ENCODE measurements at regions not wholly inside any gene's neighbourhood (a gene's known extent, or its start where the extent isn't known, plus 50 kb on each side); places are given as distances from the start of the nearest gene placed in this dataset.

DNA sequence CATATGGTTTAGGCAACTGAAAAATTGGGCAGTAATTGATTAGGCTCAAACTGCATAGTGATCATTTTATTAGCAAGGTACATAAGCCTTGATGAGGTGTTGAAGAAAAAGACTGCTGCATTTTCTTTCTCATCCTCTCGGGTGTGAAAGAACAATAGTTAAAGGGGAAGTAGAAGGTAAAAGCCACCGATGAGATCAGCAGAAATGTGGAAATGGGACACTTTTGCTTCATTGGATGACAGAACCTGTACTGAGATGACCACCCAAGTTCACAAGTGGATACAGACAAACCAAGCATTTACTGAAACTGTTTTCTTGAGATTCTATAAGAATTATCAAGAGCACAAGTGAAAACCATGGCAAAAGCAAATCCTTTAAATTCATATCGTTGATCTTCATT lies 184.0 kb downstream of the TMX1 start:
- no peaks in the 10 kb centered on the region for H3K36me3 ChIP-seq (ENCODE audit: low read depth)
- peaks cover 10% of the 10 kb centered on the region for H3K9me3 ChIP-seq
- intact Hi-C loops (cut with DNase I, micrococcal nuclease), result no loop called here
- DNase-seq (no peak), ATAC-seq (no peak)
- TF ChIP-seq, protein P1, sequence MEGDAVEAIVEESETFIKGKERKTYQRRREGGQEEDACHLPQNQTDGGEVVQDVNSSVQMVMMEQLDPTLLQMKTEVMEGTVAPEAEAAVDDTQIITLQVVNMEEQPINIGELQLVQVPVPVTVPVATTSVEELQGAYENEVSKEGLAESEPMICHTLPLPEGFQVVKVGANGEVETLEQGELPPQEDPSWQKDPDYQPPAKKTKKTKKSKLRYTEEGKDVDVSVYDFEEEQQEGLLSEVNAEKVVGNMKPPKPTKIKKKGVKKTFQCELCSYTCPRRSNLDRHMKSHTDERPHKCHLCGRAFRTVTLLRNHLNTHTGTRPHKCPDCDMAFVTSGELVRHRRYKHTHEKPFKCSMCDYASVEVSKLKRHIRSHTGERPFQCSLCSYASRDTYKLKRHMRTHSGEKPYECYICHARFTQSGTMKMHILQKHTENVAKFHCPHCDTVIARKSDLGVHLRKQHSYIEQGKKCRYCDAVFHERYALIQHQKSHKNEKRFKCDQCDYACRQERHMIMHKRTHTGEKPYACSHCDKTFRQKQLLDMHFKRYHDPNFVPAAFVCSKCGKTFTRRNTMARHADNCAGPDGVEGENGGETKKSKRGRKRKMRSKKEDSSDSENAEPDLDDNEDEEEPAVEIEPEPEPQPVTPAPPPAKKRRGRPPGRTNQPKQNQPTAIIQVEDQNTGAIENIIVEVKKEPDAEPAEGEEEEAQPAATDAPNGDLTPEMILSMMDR (IDR thresholded peaks at IDR 0.05), result no peak
- no peak overlapping the region for H3K4me3 ChIP-seq
- H3K4me1 ChIP-seq (ENCODE audit: low read depth), result no peaks in the 10 kb centered on the region

DNA sequence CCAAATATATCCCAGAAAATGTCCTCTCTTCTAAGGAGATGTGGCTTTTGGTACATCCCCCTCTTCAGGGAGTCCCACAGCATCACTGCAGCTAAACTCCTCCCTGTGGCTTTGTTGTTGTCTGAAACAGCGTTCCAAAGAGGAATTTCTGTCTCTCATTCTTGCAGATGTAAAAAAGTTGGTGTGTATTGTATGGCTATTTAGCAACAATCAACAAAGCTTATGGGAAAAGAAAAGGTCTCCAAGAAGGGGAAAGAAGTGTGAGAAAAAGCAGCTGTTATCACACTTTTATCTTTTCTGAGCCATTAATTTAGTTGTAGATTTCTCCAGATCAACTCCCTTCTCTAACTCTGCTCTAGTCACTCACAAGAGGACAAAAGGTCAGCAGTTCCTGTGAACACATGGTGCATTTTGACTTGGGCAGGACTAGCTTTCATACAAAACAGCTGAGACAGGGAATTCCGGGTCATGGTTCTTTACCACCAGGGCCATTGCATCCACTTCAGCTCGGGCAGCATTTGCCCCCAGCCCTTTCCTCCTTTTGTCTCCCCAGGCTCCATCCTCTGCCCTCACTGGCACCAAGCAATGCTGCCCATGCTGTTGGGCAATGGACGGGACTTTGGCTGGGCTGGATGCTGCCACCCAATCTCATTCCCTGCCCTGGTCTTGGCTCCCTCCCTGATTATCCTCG lies 184.7 kb downstream of the TMX1 start:
- no peak for ATAC-seq
- Histone ChIP-seq H3K9me3 (peaks cover 4% of the 10 kb centered on the region), H3K4me3 (no peak overlapping the region)

DNA sequence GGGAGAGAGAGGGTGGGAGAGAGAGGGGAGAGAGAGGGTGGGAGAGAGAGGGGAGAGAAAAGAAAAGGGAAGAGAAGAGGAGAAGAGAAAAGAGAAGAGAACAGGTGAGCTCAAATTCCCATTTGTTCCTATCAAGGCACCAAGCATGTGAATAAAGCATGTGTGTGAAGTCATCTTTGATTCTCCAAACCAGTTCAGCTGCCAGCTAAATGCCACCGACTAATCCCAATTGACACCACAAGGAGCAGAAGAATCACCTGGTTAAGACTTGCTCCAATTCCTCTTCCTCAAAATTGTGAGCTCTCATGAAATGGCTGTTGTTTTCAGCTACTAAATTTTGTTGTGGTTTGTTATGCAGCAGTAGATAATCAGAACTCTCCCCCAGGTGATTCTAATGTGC lies 188.9 kb downstream of the TMX1 start:
- no peak for ATAC-seq
- Histone ChIP-seq H3K4me1 (ENCODE audit: low read depth) (no peaks in the 10 kb centered on the region), H3K4me3 (no peak overlapping the region), H3K9me3 (no peaks in the 10 kb centered on the region), H3K36me3 (ENCODE audit: low read depth) (no peaks in the 10 kb centered on the region)
- TF ChIP-seq, protein P1 (IDR thresholded peaks at IDR 0.05), result no peak
- no peak for DNase-seq
- intact Hi-C loops (cut with DNase I, micrococcal nuclease), result no loop called here

More for the DNA sequence above, 184.7 kb downstream of the TMX1 start:
- TF ChIP-seq, protein P1 (IDR thresholded peaks at IDR 0.05), result no peak
- intact Hi-C loops (cut with DNase I, micrococcal nuclease), result no loop called here
- H3K36me3 ChIP-seq (ENCODE audit: low read depth), result no peaks in the 10 kb centered on the region
- no peak for DNase-seq
- H3K4me1 ChIP-seq (ENCODE audit: low read depth), result no peaks in the 10 kb centered on the region

DNA sequence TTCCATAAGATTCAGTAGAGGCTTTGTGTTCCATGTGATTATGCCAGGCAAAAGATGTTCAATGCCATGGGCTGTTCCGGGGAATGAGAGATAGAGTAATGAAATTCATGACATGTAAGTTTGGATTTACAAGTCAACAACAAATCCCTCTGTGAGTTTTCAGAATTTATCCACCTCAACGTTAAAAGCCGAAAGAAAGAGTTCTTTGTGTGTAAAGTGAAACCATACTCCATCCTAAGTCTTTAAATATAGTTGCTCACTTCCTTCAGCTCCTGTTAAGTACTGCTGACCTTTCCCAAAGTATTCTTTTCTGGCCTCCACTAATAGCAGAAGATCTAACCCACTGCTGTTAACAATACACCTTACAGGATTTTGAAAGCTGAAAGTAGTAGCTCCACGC lies 190.0 kb downstream of the TMX1 start:
- no peaks in the 10 kb centered on the region for H3K36me3 ChIP-seq (ENCODE audit: low read depth)
- no peaks in the 10 kb centered on the region for H3K9me3 ChIP-seq
- TF ChIP-seq, protein P1 (IDR thresholded peaks at IDR 0.05), result no peak
- no peak for DNase-seq
- H3K4me1 ChIP-seq (ENCODE audit: low read depth), result no peaks in the 10 kb centered on the region
- intact Hi-C loops (cut with DNase I, micrococcal nuclease), result no loop called here
- ATAC-seq, result no peak
- no peak overlapping the region for H3K4me3 ChIP-seq

DNA sequence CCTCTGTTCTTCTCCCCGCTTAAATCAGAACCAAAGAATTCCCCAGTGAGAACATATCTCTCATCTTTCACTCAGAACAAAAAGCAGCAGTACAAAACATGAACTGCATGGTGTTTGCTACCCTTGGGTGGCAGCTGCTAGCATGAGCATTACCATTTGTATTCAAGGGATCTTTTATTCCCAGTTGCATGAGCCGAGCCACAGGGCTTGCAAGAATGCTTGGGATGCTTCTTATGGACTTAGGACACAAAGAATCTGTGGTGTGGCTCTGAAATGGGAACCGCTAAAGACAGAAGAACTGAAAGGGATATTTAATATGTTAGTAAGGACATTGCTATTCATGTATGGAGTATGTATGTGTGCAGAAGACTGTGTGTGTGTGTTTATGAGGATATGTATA lies 190.6 kb downstream of the TMX1 start:
- no peak for DNase-seq
- intact Hi-C loops (cut with DNase I, micrococcal nuclease), result no loop called here
- Histone ChIP-seq H3K9me3 (no peaks in the 10 kb centered on the region), H3K4me3 (no peak overlapping the region), H3K36me3 (ENCODE audit: low read depth) (no peaks in the 10 kb centered on the region), H3K4me1 (ENCODE audit: low read depth) (no peaks in the 10 kb centered on the region)
- ATAC-seq, result no peak
- TF ChIP-seq, protein P1 (IDR thresholded peaks at IDR 0.05), result no peak

All from mucosa of descending colon (tissue), 3 donors.